B cell (primary cell): ENCODE measurements at regions not wholly inside any gene's neighbourhood (a gene's known extent, or its start where the extent isn't known, plus 50 kb on each side); places are given as distances from the start of the nearest gene placed in this dataset.

ENCODE experiments used
- EZH2 ChIP-seq: IDR thresholded peaks from 2 replicates; pipeline ENCODE4 v1.6.1; 2012; ENCODE audit warnings: borderline replicate concordance, low read depth, mild to moderate bottlenecking, moderate library complexity, low read length; ENCODE audit not compliant: insufficient read depth, poor library complexity, severe bottlenecking
- TF ChIP-seq, protein P1 (sequence below): fragments of 200-600 bp; IDR thresholded peaks from one replicate; pipeline ENCODE4 v1.8.0; 2022; ENCODE audit warnings: antibody characterized with exemption, mild to moderate bottlenecking

DNA sequence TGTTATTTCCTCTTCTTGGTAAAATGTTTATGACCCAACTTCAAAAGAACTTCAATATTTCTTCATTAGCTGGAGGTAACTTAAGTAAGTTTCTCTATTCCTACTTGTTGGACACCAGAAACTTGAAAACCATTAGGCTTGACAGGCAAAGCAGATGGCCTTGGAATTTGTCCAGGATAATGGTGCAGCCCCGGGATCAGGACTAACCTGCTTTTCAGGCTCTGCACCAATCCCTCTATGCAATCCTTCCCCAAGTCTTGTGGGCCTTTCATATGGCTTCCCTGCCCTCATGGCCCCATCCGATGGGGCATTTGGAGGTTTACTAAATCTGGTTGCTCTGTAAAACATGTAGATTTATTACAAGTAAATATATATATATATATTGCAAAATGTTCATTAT is 68.5 kb downstream of the SPINK2 start:
- TF ChIP-seq, protein P1, sequence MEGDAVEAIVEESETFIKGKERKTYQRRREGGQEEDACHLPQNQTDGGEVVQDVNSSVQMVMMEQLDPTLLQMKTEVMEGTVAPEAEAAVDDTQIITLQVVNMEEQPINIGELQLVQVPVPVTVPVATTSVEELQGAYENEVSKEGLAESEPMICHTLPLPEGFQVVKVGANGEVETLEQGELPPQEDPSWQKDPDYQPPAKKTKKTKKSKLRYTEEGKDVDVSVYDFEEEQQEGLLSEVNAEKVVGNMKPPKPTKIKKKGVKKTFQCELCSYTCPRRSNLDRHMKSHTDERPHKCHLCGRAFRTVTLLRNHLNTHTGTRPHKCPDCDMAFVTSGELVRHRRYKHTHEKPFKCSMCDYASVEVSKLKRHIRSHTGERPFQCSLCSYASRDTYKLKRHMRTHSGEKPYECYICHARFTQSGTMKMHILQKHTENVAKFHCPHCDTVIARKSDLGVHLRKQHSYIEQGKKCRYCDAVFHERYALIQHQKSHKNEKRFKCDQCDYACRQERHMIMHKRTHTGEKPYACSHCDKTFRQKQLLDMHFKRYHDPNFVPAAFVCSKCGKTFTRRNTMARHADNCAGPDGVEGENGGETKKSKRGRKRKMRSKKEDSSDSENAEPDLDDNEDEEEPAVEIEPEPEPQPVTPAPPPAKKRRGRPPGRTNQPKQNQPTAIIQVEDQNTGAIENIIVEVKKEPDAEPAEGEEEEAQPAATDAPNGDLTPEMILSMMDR = no peak
- no peak for TF ChIP-seq EZH2
